K562 (cell line): ENCODE measurements at regions not wholly inside any gene's neighbourhood (a gene's known extent, or its start where the extent isn't known, plus 50 kb on each side); places are given as distances from the start of the nearest gene placed in this dataset.

Source experiments
- ATAC-seq: fragments of 200-7000 bp; cut with Tn5 transposase; 3 replicates; pipeline ENCODE4 v1.9.1; 2020; ENCODE audit warnings: moderate library complexity
- BruUV-seq: library from RNA; stranded (reverse); fragments of 400-500 nt; replicated peaks from 2 replicates; lab custom pipeline; 2021; lab: Mats Ljungman, UMichigan
- CTCF ChIA-PET: fragments of 300-600 bp; formaldehyde crosslinking; extraction: SDS; loops from one replicate; lab custom pipeline; 2021; ENCODE audit warnings: low intra/inter-chr PET ratio; lab: Yijun Ruan, JAX
- POLR2A ChIA-PET: fragments of 300-600, 350-650 bp; sonication (Branson Sonifier 250); formaldehyde crosslinking; extraction: SDS; loops from one replicate; lab custom pipeline; 2021; ENCODE audit warnings: antibody characterized with exemption, inconsistent platforms; lab: Yijun Ruan, JAX
- DNase-seq, 4 experiments: peaks; one replicate each; pipeline versions ENCODE4 v3.0.0 to v3.0.0-alpha.2; 2011 to 2018; ENCODE audit warnings: low spot score in 3 of 4, mixed read lengths in 3 of 4; ENCODE audit errors: extremely low read depth in 1 of 4
- FAIRE-seq: peaks from 2 replicates; lab custom pipeline; 2011; peaks lifted over from hg19 to GRCh38; lab: Jason Lieb, UNC
- H2AFZ ChIP-seq: 2 replicates; pipeline ENCODE4 v1.6.0; 2011; ENCODE audit warnings: low read depth, low read length, control low read depth, inconsistent platforms
- H3K27ac ChIP-seq: fragments of 200-600 bp; 3 replicates; pipeline ENCODE4 v1.8.0; 2011; ENCODE audit warnings: low read depth, mild to moderate bottlenecking, control low read depth, inconsistent platforms, low read length, moderate library complexity, mixed read lengths; ENCODE audit errors: extremely low read depth
- H3K27me3 ChIP-seq, 2 experiments: fragments of 300-600 bp in 1 of 2; 2 replicates in 1 of 2; 3 replicates in 1 of 2; pipeline versions ENCODE4 v1.6.0 to v1.8.0; 2011; ENCODE audit warnings: inconsistent platforms in 2 of 2, low read length in 2 of 2, mild to moderate bottlenecking in 1 of 2, mixed read lengths in 1 of 2, moderate library complexity in 1 of 2; ENCODE audit not compliant: control insufficient read depth in 2 of 2, insufficient read depth in 2 of 2
- H3K36me3 ChIP-seq: fragments of 300-600 bp; 3 replicates; pipeline ENCODE4 v1.8.0; 2011; ENCODE audit warnings: mild to moderate bottlenecking, low read length, inconsistent platforms; ENCODE audit not compliant: control insufficient read depth, insufficient read depth
- H3K4me1 ChIP-seq, 2 experiments: fragments of 200-600 bp in 1 of 2; replicated peaks in 1 of 2; 2 replicates in 1 of 2; 3 replicates in 1 of 2; pipeline versions ENCODE4 v1.5.1 to v1.8.0; 2011; ENCODE audit warnings: inconsistent platforms in 2 of 2, low read length in 2 of 2, mild to moderate bottlenecking in 1 of 2, mixed read lengths in 1 of 2, moderate library complexity in 1 of 2; ENCODE audit not compliant: control insufficient read depth in 2 of 2, insufficient read depth in 2 of 2
- H3K4me2 ChIP-seq: 2 replicates; pipeline ENCODE4 v1.6.1; 2011; ENCODE audit warnings: low read length, control low read depth, inconsistent platforms, mixed read lengths; ENCODE audit not compliant: insufficient read depth
- H3K4me3 ChIP-seq: fragments of 200-600 bp; sonication (generic), shearing (Covaris generic); 2 replicates; pipeline ENCODE4 v1.5.1; 2016; ENCODE audit warnings: control low read depth, inconsistent platforms
- H3K79me2 ChIP-seq: fragments of 200-600 bp; 3 replicates; pipeline ENCODE4 v1.8.0; 2011; ENCODE audit warnings: low read length, inconsistent platforms; ENCODE audit not compliant: control insufficient read depth, insufficient read depth
- H3K9ac ChIP-seq, 2 experiments: 2 replicates each; pipeline versions ENCODE4 v1.6.0 to v1.6.1; 2011; ENCODE audit warnings: low read depth in 2 of 2, low read length in 2 of 2, control low read depth in 1 of 2, inconsistent platforms in 1 of 2, mild to moderate bottlenecking in 1 of 2, mixed read lengths in 1 of 2; ENCODE audit not compliant: insufficient read depth in 1 of 2
- H3K9me1 ChIP-seq: one replicate; pipeline ENCODE4 v1.6.0; 2011; ENCODE audit warnings: inconsistent platforms, mild to moderate bottlenecking, low read length, moderate library complexity; ENCODE audit not compliant: control insufficient read depth, insufficient read depth
- H3K9me3 ChIP-seq: replicated peaks from 2 replicates; pipeline ENCODE4 v1.5.1; 2011; ENCODE audit warnings: low read depth, low read length, inconsistent platforms; ENCODE audit not compliant: control insufficient read depth, insufficient read depth
- H4K20me1 ChIP-seq: replicated peaks from 2 replicates; pipeline ENCODE4 v1.6.1; 2011; ENCODE audit warnings: low read length, inconsistent platforms, mixed read lengths; ENCODE audit not compliant: control insufficient read depth, insufficient read depth
- MAFG ChIP-seq: fragments of 450-650 bp; conservative IDR thresholded peaks from 2 replicates; pipeline ENCODE4 v1.6.1; 2016; ENCODE audit warnings: missing genetic modification characterization, missing compliant biosample characterization
- MECOM ChIP-seq: fragments of 250-450 bp; sonication (Bioruptor Pico); IDR thresholded peaks from 2 replicates; pipeline ENCODE4 v1.8.0; 2022; ENCODE audit warnings: inconsistent platforms
- TEAD4 ChIP-seq, 2 experiments: sonication (generic) in 1 of 2; formaldehyde crosslinking in 1 of 2; IDR thresholded peaks; 2 replicates each; pipeline versions ENCODE4 v1.6.1 to v1.8.0; 2012 to 2022; ENCODE audit warnings: borderline replicate concordance in 1 of 2, inconsistent platforms in 1 of 2, low read length in 1 of 2, mild to moderate bottlenecking in 1 of 2, missing genetic modification reagents in 1 of 2
- WGBS: fragments of 100-300 bp; shearing (Covaris generic); methylation state at CpG from one replicate; pipeline ENCODE4 v1.1.6; 2016; ENCODE audit warnings: low coverage, mixed read lengths; ENCODE audit not compliant: insufficient coverage; ENCODE audit errors: missing lambda C conversion rate; 5-methylcytosine and 5-hydroxymethylcytosine counted together
- in situ Hi-C: fragments of 300-500 bp; cut with MboI; formaldehyde crosslinking; loops from 4 replicates; pipeline ENCODE4 v1.15.0; 2018; ENCODE audit warnings: inconsistent platforms, mixed read lengths
- intact Hi-C: fragments of 100-400 bp; cut with micrococcal nuclease; formaldehyde crosslinking; loops from 2 replicates; pipeline ENCODE4 v1.14.2; 2022

DNA sequence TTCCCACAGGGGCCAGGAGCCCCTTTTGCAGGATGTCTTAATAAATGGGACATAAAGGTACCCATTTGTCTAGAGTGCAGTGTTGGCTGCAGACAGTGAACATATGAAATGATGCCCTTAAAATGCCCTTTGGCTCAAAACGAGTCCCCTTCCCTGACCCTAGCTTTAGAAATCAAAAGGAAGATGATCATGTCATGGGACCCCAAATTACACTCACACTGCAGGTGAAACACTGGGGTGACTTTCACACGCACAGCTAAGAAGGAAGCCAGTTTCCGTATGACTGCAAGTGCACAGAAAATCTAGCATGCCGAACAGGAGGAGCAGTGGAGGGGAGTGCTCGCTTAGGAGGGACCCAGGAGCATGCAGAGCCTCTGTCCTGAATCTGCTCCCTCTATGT lies 154.5 kb upstream of the KLF14 start (continued):
- TF ChIP-seq TEAD4 (IDR thresholded peaks at IDR 0.05; ENCODE audit: low read length) (no peak), TEAD4 (CRISPR knock-in tag; IDR thresholded peaks at IDR 0.05; ENCODE audit: borderline replicate concordance) (peak; percentile 62; the same call in 1 of the 2 replicates)

DNA sequence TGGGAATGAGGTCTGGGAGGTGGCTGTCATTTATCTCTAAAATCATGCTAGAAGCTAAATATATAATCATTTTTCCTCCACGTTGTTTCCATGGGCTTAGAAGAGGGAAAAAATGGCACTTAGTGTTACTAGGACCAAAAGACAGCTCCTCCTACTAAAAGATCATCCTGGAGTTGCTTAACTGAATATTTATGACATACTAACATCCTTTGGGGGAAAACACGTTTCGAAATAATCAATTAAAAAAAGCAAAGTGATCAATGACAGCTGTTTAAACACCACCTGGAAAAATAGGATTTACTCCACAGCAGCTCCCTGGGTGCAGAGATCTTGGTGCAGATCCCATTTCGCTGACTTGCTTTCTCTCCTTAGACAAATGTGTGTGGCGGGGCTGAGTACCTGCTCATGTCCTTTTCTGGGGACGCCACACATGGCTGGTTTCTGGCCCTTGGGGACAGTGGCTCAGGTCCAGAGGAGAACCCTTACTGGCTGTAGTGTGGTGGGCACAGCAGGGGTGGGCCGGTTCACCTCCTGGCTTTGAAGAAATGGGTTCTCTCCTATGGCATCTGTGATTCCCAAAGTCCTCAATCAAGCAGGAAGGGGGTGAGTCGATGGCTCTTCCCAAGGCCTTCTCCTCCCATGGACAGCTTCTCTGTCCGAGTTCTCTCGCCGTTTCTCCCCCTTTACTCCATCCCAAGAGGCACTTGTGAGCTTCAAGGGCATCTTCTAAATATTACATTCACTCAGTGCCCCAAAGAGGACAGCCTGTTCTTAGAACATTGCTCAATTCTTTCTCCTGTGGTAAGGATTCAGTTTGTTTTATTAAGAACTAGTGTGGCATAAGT lies 156.4 kb upstream of the KLF14 start:
- ChIA-PET POLR2A (interaction anchor here (0.5 to 0.6 kb wide), 2 partner anchors 98 to 217 kb away, joined by 3 read pairs; no protein-coding TSS in a partner anchor), CTCF (no interaction called here)
- Histone ChIP-seq H4K20me1 (0 out of 2 replicates have a peak, but pooled peaks cover 4% of the 10 kb centered on the region), H3K79me2 (no peaks in the 10 kb centered on the region), H3K9ac (no peak overlapping the region), H2AFZ (no peak overlapping the region), H3K4me3 (no peak overlapping the region), H3K9me3 (no peaks in the 10 kb centered on the region), H3K36me3 (no peaks in the 10 kb centered on the region; the same call in 2 of the 3 replicates), H3K27me3 (no peaks in the 10 kb centered on the region), H3K4me2 (no peak overlapping the region), H3K9me1 (no peaks in the 10 kb centered on the region), H3K4me1 (peaks cover 10 to 11% of the 10 kb centered on the region in 2 experiments), H3K27ac (no peak overlapping the region)
- FAIRE-seq (no peak), ATAC-seq (no peak), DNase-seq (no peak)
- in situ Hi-C loops (no loop called here), intact Hi-C loops (no loop called here)
- 63% methylated on average over 11 of the region's 11 CpGs for WGBS
- no TSS peak for BruUV-seq
- TF ChIP-seq MECOM (CRISPR knock-in tag) (no peak), MAFG (0 out of 2 replicates have a peak, but pooled peaks have one; percentile 8)
